Ishikawa (cell line): ENCODE measurements at regions not wholly inside any gene's neighbourhood (a gene's known extent, or its start where the extent isn't known, plus 50 kb on each side); places are given as distances from the start of the nearest gene placed in this dataset.

Source experiments
- CEBPB ChIP-seq: IDR thresholded peaks from 2 replicates; pipeline ENCODE4 v1.6.1; 2012
- CREB1 ChIP-seq: IDR thresholded peaks from 2 replicates; pipeline ENCODE4 v1.6.1; 2012; ENCODE audit warnings: low read depth
- EGR1 ChIP-seq: IDR thresholded peaks from 2 replicates; pipeline ENCODE4 v1.6.1; 2012
- EP300 ChIP-seq: IDR thresholded peaks from 2 replicates; pipeline ENCODE4 v1.6.1; 2012; ENCODE audit warnings: borderline replicate concordance
- MAX ChIP-seq: IDR thresholded peaks from 2 replicates; pipeline ENCODE4 v1.6.1; 2012
- RAD21 ChIP-seq: IDR thresholded peaks from 2 replicates; pipeline ENCODE4 v1.6.1; 2012; ENCODE audit warnings: low read depth
- TAF1 ChIP-seq: IDR thresholded peaks from 2 replicates; pipeline ENCODE4 v1.6.1; 2012; ENCODE audit warnings: low read depth, mild to moderate bottlenecking
- TCF12 ChIP-seq: IDR thresholded peaks from 2 replicates; pipeline ENCODE4 v1.6.1; 2012; ENCODE audit warnings: low read depth
- TEAD4 ChIP-seq: IDR thresholded peaks from 2 replicates; pipeline ENCODE4 v1.6.1; 2012
- USF1 ChIP-seq: IDR thresholded peaks from 2 replicates; pipeline ENCODE4 v1.6.1; 2012
- YY1 ChIP-seq: IDR thresholded peaks from 2 replicates; pipeline ENCODE4 v1.6.1; 2012; ENCODE audit warnings: low read depth
- ZBTB7A ChIP-seq: IDR thresholded peaks from 2 replicates; pipeline ENCODE4 v1.6.1; 2012; ENCODE audit warnings: low read depth
- TF ChIP-seq, protein P1 (sequence below): IDR thresholded peaks from 2 replicates; pipeline ENCODE4 v1.6.1; 2012; ENCODE audit warnings: low read depth, mild to moderate bottlenecking

- TF ChIP-seq RAD21 (no peak), USF1 (no peak), EP300 (no peak), EGR1 (no peak), TEAD4 (no peak), MAX (no peak), TCF12 (no peak), CREB1 (no peak), ZBTB7A (no peak), YY1 (no peak), TAF1 (no peak), CEBPB (no peak)
- TF ChIP-seq, protein P1, sequence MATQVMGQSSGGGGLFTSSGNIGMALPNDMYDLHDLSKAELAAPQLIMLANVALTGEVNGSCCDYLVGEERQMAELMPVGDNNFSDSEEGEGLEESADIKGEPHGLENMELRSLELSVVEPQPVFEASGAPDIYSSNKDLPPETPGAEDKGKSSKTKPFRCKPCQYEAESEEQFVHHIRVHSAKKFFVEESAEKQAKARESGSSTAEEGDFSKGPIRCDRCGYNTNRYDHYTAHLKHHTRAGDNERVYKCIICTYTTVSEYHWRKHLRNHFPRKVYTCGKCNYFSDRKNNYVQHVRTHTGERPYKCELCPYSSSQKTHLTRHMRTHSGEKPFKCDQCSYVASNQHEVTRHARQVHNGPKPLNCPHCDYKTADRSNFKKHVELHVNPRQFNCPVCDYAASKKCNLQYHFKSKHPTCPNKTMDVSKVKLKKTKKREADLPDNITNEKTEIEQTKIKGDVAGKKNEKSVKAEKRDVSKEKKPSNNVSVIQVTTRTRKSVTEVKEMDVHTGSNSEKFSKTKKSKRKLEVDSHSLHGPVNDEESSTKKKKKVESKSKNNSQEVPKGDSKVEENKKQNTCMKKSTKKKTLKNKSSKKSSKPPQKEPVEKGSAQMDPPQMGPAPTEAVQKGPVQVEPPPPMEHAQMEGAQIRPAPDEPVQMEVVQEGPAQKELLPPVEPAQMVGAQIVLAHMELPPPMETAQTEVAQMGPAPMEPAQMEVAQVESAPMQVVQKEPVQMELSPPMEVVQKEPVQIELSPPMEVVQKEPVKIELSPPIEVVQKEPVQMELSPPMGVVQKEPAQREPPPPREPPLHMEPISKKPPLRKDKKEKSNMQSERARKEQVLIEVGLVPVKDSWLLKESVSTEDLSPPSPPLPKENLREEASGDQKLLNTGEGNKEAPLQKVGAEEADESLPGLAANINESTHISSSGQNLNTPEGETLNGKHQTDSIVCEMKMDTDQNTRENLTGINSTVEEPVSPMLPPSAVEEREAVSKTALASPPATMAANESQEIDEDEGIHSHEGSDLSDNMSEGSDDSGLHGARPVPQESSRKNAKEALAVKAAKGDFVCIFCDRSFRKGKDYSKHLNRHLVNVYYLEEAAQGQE: no peak
Measured at GRCh38 chrX:80138938-80139337, 124.4 kb downstream of the TBX22 start.
